HL-60 (cell line): ENCODE measurements at regions not wholly inside any gene's neighbourhood (a gene's known extent, or its start where the extent isn't known, plus 50 kb on each side); places are given as distances from the start of the nearest gene placed in this dataset.

ENCODE experiments used
- DNase-seq, 2 experiments: peaks; one replicate each; pipeline ENCODE4 v3.0.0-alpha.2; 2010 to 2020; ENCODE audit warnings: low read depth in 1 of 2, low spot score in 1 of 2
- H3K27ac ChIP-seq: fragments of 250-450 bp; sonication (Bioruptor Pico); replicated peaks from 2 replicates; pipeline ENCODE4 v1.5.1; 2020; ENCODE audit warnings: mild to moderate bottlenecking, moderate library complexity
- H3K27me3 ChIP-seq: fragments of 250-450 bp; sonication (Bioruptor Pico); 2 replicates; pipeline ENCODE4 v1.5.1; 2021; ENCODE audit warnings: mild to moderate bottlenecking, moderate library complexity; ENCODE audit not compliant: insufficient read depth, poor library complexity, severe bottlenecking
- H3K4me3 ChIP-seq: replicated peaks from 2 replicates; pipeline ENCODE4 v1.5.1; 2011; ENCODE audit warnings: mild to moderate bottlenecking, control low read depth, low read length; ENCODE audit not compliant: insufficient read depth
- CTCF ChIP-seq: IDR thresholded peaks from one replicate; pipeline ENCODE4 v1.5.1; 2011; ENCODE audit warnings: low read length, control low read depth, inconsistent platforms; ENCODE audit not compliant: insufficient read depth
- GABPA ChIP-seq: IDR thresholded peaks from 2 replicates; pipeline ENCODE4 v1.6.1; 2012; ENCODE audit warnings: low read depth
- POLR2AphosphoS5 ChIP-seq: IDR thresholded peaks from 2 replicates; pipeline ENCODE4 v1.6.1; 2012; ENCODE audit warnings: low read depth
- REST ChIP-seq: IDR thresholded peaks from 2 replicates; pipeline ENCODE4 v1.6.1; 2012; ENCODE audit warnings: low read depth; ENCODE audit not compliant: insufficient replicate concordance
- SPI1 ChIP-seq: IDR thresholded peaks from 2 replicates; pipeline ENCODE4 v1.6.1; 2012; ENCODE audit warnings: low read depth, mild to moderate bottlenecking, borderline replicate concordance

- Histone ChIP-seq H3K27me3 (no peaks in the 10 kb centered on the region), H3K27ac (no peak overlapping the region), H3K4me3 (no peak overlapping the region)
- TF ChIP-seq CTCF, result no peak
- TF ChIP-seq GABPA, result no peak
- TF ChIP-seq POLR2AphosphoS5, result no peak
- no peak for TF ChIP-seq REST
- TF ChIP-seq SPI1, result no peak
- no peak for DNase-seq
Measured at GRCh38 chr2:186328838-186329237, 157.2 kb upstream of the ZC3H15 start.

- Histone ChIP-seq H3K4me3 (no peak overlapping the region), H3K27me3 (no peaks in the 10 kb centered on the region), H3K27ac (no peak overlapping the region)
- no peak for DNase-seq
- no peak for TF ChIP-seq SPI1
- no peak for TF ChIP-seq CTCF
- no peak for TF ChIP-seq POLR2AphosphoS5
- TF ChIP-seq REST, result no peak
- TF ChIP-seq GABPA, result no peak
Measured at GRCh38 chr2:186330050-186330449, 156.0 kb upstream of the ZC3H15 start.

GRCh38 chr2:186339716-186340115 is 146.3 kb upstream of the ZC3H15 start:
- no peak for DNase-seq

More at GRCh38 chr2:186339716-186340115, 146.3 kb upstream of the ZC3H15 start:
- Histone ChIP-seq H3K27ac (no peak overlapping the region), H3K4me3 (no peak overlapping the region), H3K27me3 (no peaks in the 10 kb centered on the region)
- TF ChIP-seq REST, result no peak
- TF ChIP-seq CTCF, result no peak
- TF ChIP-seq POLR2AphosphoS5, result no peak
- no peak for TF ChIP-seq SPI1
